ENCODE measurements at regions not wholly inside any gene's neighbourhood (a gene's known extent, or its start where the extent isn't known, plus 50 kb on each side); places are given as distances from the start of the nearest gene placed in this dataset.

- peaks cover 25% of the 10 kb centered on the region for H3K9me3 Mint-ChIP-seq
- no peaks in the 10 kb centered on the region for H3K4me1 Mint-ChIP-seq (ENCODE audit: low read depth)
- H3K36me3 Mint-ChIP-seq (ENCODE audit: low read depth) = no peaks in the 10 kb centered on the region
- no peak overlapping the region for H3K27ac Mint-ChIP-seq
- intact Hi-C loops (cut with micrococcal nuclease) = no loop called here
- peaks cover 45% of the 10 kb centered on the region for H3K27me3 Mint-ChIP-seq
- H3K4me3 Mint-ChIP-seq = no peak overlapping the region
Measured at GRCh38 chr5:132130918-132131715, 57.5 kb downstream of the CSF2 start.

- Mint-ChIP-seq H3K9me3 (peaks cover 16% of the 10 kb centered on the region), H3K4me3 (no peak overlapping the region), H3K4me1 (ENCODE audit: low read depth) (no peaks in the 10 kb centered on the region), H3K36me3 (ENCODE audit: low read depth) (no peaks in the 10 kb centered on the region), H3K27me3 (peaks cover 44% of the 10 kb centered on the region), H3K27ac (no peak overlapping the region)
- intact Hi-C loops (cut with micrococcal nuclease) = no loop called here
Measured at GRCh38 chr5:132132138-132132537, 58.5 kb downstream of the CSF2 start.

GRCh38 chr5:132134384-132134783 is 60.8 kb downstream of the CSF2 start:
- H3K27me3 Mint-ChIP-seq = peaks cover 31% of the 10 kb centered on the region
- intact Hi-C loops (cut with micrococcal nuclease) = loop anchor here (2.0 kb wide), 1 partner anchor 70 kb away; no protein-coding TSS in a partner anchor
- H3K27ac Mint-ChIP-seq = no peak overlapping the region

GRCh38 chr5:132136906-132137305 is 63.3 kb downstream of the CSF2 start:
- peaks cover 29% of the 10 kb centered on the region for H3K27me3 Mint-ChIP-seq
- no peaks in the 10 kb centered on the region for H3K4me1 Mint-ChIP-seq (ENCODE audit: low read depth)
- intact Hi-C loops (cut with micrococcal nuclease) = no loop called here
- peaks cover 6% of the 10 kb centered on the region for H3K9me3 Mint-ChIP-seq
- no peak overlapping the region for H3K27ac Mint-ChIP-seq
- no peaks in the 10 kb centered on the region for H3K36me3 Mint-ChIP-seq (ENCODE audit: low read depth)
- no peak overlapping the region for H3K4me3 Mint-ChIP-seq

More at GRCh38 chr5:132134384-132134783, 60.8 kb downstream of the CSF2 start:
- H3K36me3 Mint-ChIP-seq (ENCODE audit: low read depth) = no peaks in the 10 kb centered on the region
- H3K4me3 Mint-ChIP-seq = no peak overlapping the region
- no peaks in the 10 kb centered on the region for H3K9me3 Mint-ChIP-seq
- no peaks in the 10 kb centered on the region for H3K4me1 Mint-ChIP-seq (ENCODE audit: low read depth)

GRCh38 chr5:132138260-132138659 is 64.7 kb downstream of the CSF2 start:
- Mint-ChIP-seq H3K36me3 (ENCODE audit: low read depth) (no peaks in the 10 kb centered on the region), H3K27ac (no peak overlapping the region), H3K27me3 (peaks cover 22% of the 10 kb centered on the region), H3K9me3 (peaks cover 18% of the 10 kb centered on the region), H3K4me1 (ENCODE audit: low read depth) (no peaks in the 10 kb centered on the region), H3K4me3 (no peak overlapping the region)
- intact Hi-C loops (cut with micrococcal nuclease) = no loop called here

Data from dendritic cell treated with granulocyte-macrophage colony-stimulating factor and Interleukin-4, amounts not matched to agents 40 ng/mL and 50 ng/mL, for 4 days (primary cell).